Trophoblast cell (in vitro differentiated cells and primary cell): ENCODE measurements at regions not wholly inside any gene's neighbourhood (a gene's known extent, or its start where the extent isn't known, plus 50 kb on each side); places are given as distances from the start of the nearest gene placed in this dataset.

Source experiments
- DNase-seq, 2 donors: peaks; one replicate each; pipeline ENCODE4 v3.0.0-alpha.2; 2016
- H2AFZ ChIP-seq: 2 replicates; pipeline ENCODE4 v1.6.1; 2013; ENCODE audit warnings: low read length, moderate library complexity, mild to moderate bottlenecking; ENCODE audit not compliant: insufficient read depth, poor library complexity
- H2AK5ac ChIP-seq: 2 replicates; pipeline ENCODE4 v1.6.1; 2013; ENCODE audit warnings: mild to moderate bottlenecking, low read length
- H2BK120ac ChIP-seq: 2 replicates; pipeline ENCODE4 v1.6.1; 2013; ENCODE audit warnings: low read length, mild to moderate bottlenecking, moderate library complexity; ENCODE audit not compliant: insufficient read depth, poor library complexity
- H2BK12ac ChIP-seq: 2 replicates; pipeline ENCODE4 v1.6.1; 2013; ENCODE audit warnings: mild to moderate bottlenecking, low read length, moderate library complexity
- H2BK5ac ChIP-seq: 2 replicates; pipeline ENCODE4 v1.6.1; 2013; ENCODE audit warnings: low read length, low read depth, moderate library complexity, mild to moderate bottlenecking; ENCODE audit not compliant: poor library complexity
- H3K14ac ChIP-seq: 2 replicates; pipeline ENCODE4 v1.6.1; 2013; ENCODE audit warnings: mild to moderate bottlenecking, low read length
- H3K18ac ChIP-seq: 2 replicates; pipeline ENCODE4 v1.6.1; 2013; ENCODE audit warnings: mild to moderate bottlenecking, low read length
- H3K23ac ChIP-seq: 2 replicates; pipeline ENCODE4 v1.6.1; 2013; ENCODE audit warnings: low read length
- H3K27ac ChIP-seq: 2 replicates; pipeline ENCODE4 v1.5.1; 2013; ENCODE audit warnings: low read depth, mild to moderate bottlenecking, inconsistent platforms, low read length, moderate library complexity
- H3K27me3 ChIP-seq: 2 replicates; pipeline ENCODE4 v1.6.1; 2013; ENCODE audit warnings: inconsistent platforms, mild to moderate bottlenecking, low read length, moderate library complexity; ENCODE audit not compliant: insufficient read depth
- H3K36me3 ChIP-seq, 2 experiments: 1 replicate in 1 of 2; 2 replicates in 1 of 2; pipeline ENCODE4 v1.6.1; 2013; ENCODE audit warnings: low read length in 2 of 2, mild to moderate bottlenecking in 2 of 2, moderate library complexity in 1 of 2; ENCODE audit not compliant: insufficient read depth in 2 of 2, control insufficient read depth in 1 of 2
- H3K4ac ChIP-seq: 2 replicates; pipeline ENCODE4 v1.6.1; 2013; ENCODE audit warnings: low read depth, mild to moderate bottlenecking, low read length, moderate library complexity
- H3K4me1 ChIP-seq, 2 experiments: 1 replicate in 1 of 2; 2 replicates in 1 of 2; pipeline ENCODE4 v1.6.1; 2013; ENCODE audit warnings: low read length in 2 of 2, mild to moderate bottlenecking in 2 of 2, moderate library complexity in 1 of 2; ENCODE audit not compliant: insufficient read depth in 2 of 2, control insufficient read depth in 1 of 2
- H3K4me2 ChIP-seq: 2 replicates; pipeline ENCODE4 v1.6.1; 2013; ENCODE audit warnings: inconsistent platforms, mild to moderate bottlenecking, low read length, moderate library complexity
- H3K4me3 ChIP-seq: 2 replicates; pipeline ENCODE4 v1.5.1; 2013; ENCODE audit warnings: mild to moderate bottlenecking, low read depth, low read length, inconsistent platforms
- H3K79me1 ChIP-seq: one replicate; pipeline ENCODE4 v1.6.1; 2013; ENCODE audit warnings: low read length
- H3K79me2 ChIP-seq: 2 replicates; pipeline ENCODE4 v1.6.1; 2013; ENCODE audit warnings: low read length, mild to moderate bottlenecking; ENCODE audit not compliant: control insufficient read depth, insufficient read depth, poor library complexity
- H3K9ac ChIP-seq: 2 replicates; pipeline ENCODE4 v1.6.1; 2013; ENCODE audit warnings: mild to moderate bottlenecking, low read length
- H3K9me3 ChIP-seq: 2 replicates; pipeline ENCODE4 v1.6.1; 2013; ENCODE audit warnings: low read depth, mild to moderate bottlenecking, control low read depth, inconsistent platforms, low read length; ENCODE audit not compliant: insufficient read depth
- H4K12ac ChIP-seq: 2 replicates; pipeline ENCODE4 v1.6.1; 2013; ENCODE audit warnings: low read depth, mild to moderate bottlenecking, low read length, moderate library complexity
- H4K8ac ChIP-seq: 2 replicates; pipeline ENCODE4 v1.6.1; 2013; ENCODE audit warnings: low read depth, mild to moderate bottlenecking, low read length, moderate library complexity
- H4K91ac ChIP-seq: one replicate; pipeline ENCODE4 v1.6.1; 2013; ENCODE audit warnings: low read depth, mild to moderate bottlenecking, low read length, moderate library complexity
- WGBS: extraction: QIAGEN DNeasy Blood & Tissue Kit; methylation state at CpG from one replicate; pipeline ENCODE4 v1.1.7; 2013; ENCODE audit warnings: missing lambda C conversion rate; ENCODE audit not compliant: insufficient read length, insufficient coverage; ENCODE audit errors: extremely low coverage; 5-methylcytosine and 5-hydroxymethylcytosine counted together

GRCh38 chr17:72238157-72238673 is 117.4 kb downstream of the SOX9 start:
- H3K4me2 ChIP-seq: no peak overlapping the region
- no peak overlapping the region for H3K27ac ChIP-seq
- H3K36me3 ChIP-seq: no peaks in the 10 kb centered on the region
- H3K4ac ChIP-seq: no peak overlapping the region
- H2AK5ac ChIP-seq: no peak overlapping the region
- H2BK5ac ChIP-seq: no peak overlapping the region
- no peak overlapping the region for H4K8ac ChIP-seq
- H3K79me2 ChIP-seq: no peaks in the 10 kb centered on the region
- H4K12ac ChIP-seq: no peak overlapping the region
- no peak overlapping the region for H2BK120ac ChIP-seq
- H3K4me1 ChIP-seq: no peaks in the 10 kb centered on the region
- H3K9me3 ChIP-seq: no peaks in the 10 kb centered on the region
- H4K91ac ChIP-seq: no peak overlapping the region
- H3K23ac ChIP-seq: no peak overlapping the region
- no peak overlapping the region for H3K18ac ChIP-seq
- H3K9ac ChIP-seq: no peak overlapping the region
- no peak overlapping the region for H2BK12ac ChIP-seq
- no peak overlapping the region for H3K14ac ChIP-seq
- H3K27me3 ChIP-seq: peaks cover 5% of the 10 kb centered on the region
- H3K79me1 ChIP-seq: no peaks in the 10 kb centered on the region
- WGBS: no CpG with 5 or more reads among the region's 10 CpGs
- DNase-seq: no peak
- H3K4me3 ChIP-seq: no peak overlapping the region
- no peak overlapping the region for H2AFZ ChIP-seq

DNA sequence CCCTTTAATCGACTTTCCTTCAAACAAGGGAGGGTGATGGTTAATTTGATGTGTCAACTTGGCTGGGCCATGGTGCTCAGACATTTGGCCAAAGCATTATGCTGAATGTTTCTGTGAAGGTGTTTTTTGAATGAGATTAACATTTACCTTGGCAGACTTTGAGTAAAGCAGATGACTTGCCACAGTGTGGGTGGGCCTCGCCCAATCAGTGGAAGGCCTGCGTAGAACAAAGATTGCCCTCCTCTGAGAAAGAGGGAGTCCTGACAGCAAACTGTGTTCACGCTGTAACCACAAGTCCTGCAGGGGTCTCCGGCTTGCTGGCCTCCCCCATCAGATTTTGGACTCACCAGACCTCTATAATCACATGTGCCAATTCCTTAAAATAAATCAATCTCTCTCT is 118.7 kb downstream of the SOX9 start:
- H3K14ac ChIP-seq: no peak overlapping the region
- H3K27ac ChIP-seq: no peak overlapping the region
- H3K79me2 ChIP-seq: no peaks in the 10 kb centered on the region

GRCh38 chr17:72240333-72240732 is 119.5 kb downstream of the SOX9 start:
- Histone ChIP-seq H3K23ac (no peak overlapping the region), H3K36me3 (no peaks in the 10 kb centered on the region), H2BK5ac (no peak overlapping the region), H3K9ac (no peak overlapping the region), H3K79me2 (no peaks in the 10 kb centered on the region), H4K8ac (no peak overlapping the region), H2AFZ (no peak overlapping the region), H3K4me1 (no peaks in the 10 kb centered on the region), H3K18ac (no peak overlapping the region), H3K79me1 (no peaks in the 10 kb centered on the region), H3K4me2 (no peak overlapping the region), H3K9me3 (no peaks in the 10 kb centered on the region), H4K91ac (no peak overlapping the region), H3K27me3 (peaks cover 5% of the 10 kb centered on the region), H3K4me3 (no peak overlapping the region), H4K12ac (no peak overlapping the region), H2AK5ac (no peak overlapping the region), H3K27ac (no peak overlapping the region), H2BK12ac (no peak overlapping the region), H3K4ac (no peak overlapping the region), H3K14ac (no peak overlapping the region), H2BK120ac (no peak overlapping the region)
- DNase-seq: no peak
- no CpG with 5 or more reads among the region's 3 CpGs for WGBS

More for the DNA sequence above, 118.7 kb downstream of the SOX9 start:
- H3K9me3 ChIP-seq: no peaks in the 10 kb centered on the region
- WGBS: no CpG with 5 or more reads among the region's 5 CpGs
- no peak overlapping the region for H3K23ac ChIP-seq
- no peak overlapping the region for H3K4me3 ChIP-seq
- H2BK120ac ChIP-seq: no peak overlapping the region
- no peak overlapping the region for H2AK5ac ChIP-seq
- H3K27me3 ChIP-seq: peaks cover 5% of the 10 kb centered on the region
- no peak for DNase-seq
- no peak overlapping the region for H2BK5ac ChIP-seq
- no peaks in the 10 kb centered on the region for H3K79me1 ChIP-seq
- H4K91ac ChIP-seq: no peak overlapping the region
- H4K8ac ChIP-seq: no peak overlapping the region
- H3K4me1 ChIP-seq: no peaks in the 10 kb centered on the region
- no peak overlapping the region for H3K18ac ChIP-seq
- H3K4me2 ChIP-seq: no peak overlapping the region
- no peaks in the 10 kb centered on the region for H3K36me3 ChIP-seq
- no peak overlapping the region for H2BK12ac ChIP-seq
- H4K12ac ChIP-seq: no peak overlapping the region
- H3K4ac ChIP-seq: no peak overlapping the region
- no peak overlapping the region for H3K9ac ChIP-seq
- no peak overlapping the region for H2AFZ ChIP-seq

DNA sequence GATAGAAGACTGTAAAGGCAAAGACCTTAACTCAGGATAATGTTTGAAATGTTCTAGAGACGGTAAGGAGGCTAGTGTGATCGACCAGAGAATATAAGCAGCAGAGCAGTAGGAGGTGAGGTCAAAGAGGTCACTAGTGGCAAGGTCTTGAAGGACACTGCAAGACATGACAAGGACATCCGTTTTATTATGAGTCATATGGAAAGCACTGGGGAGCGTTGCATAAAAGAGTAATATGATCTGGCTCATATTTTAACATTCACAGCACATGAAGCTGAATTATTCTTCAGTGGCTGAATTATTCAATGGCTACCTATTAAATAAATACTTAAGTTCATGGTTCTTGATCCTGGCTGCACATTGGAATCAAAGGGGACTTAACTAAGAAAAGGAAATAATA is 123.7 kb downstream of the SOX9 start:
- H3K27me3 ChIP-seq: no peaks in the 10 kb centered on the region
- no peaks in the 10 kb centered on the region for H3K4me1 ChIP-seq
- H4K12ac ChIP-seq: no peak overlapping the region
- DNase-seq: no peak
- H3K14ac ChIP-seq: no peak overlapping the region
- H3K9ac ChIP-seq: no peak overlapping the region
- H2BK120ac ChIP-seq: no peak overlapping the region
- H3K4me3 ChIP-seq: no peak overlapping the region
- no peak overlapping the region for H2AK5ac ChIP-seq
- H2AFZ ChIP-seq: no peak overlapping the region
- WGBS: no CpG with 5 or more reads among the region's 4 CpGs
- H3K79me1 ChIP-seq: no peaks in the 10 kb centered on the region
- H3K18ac ChIP-seq: no peak overlapping the region
- no peak overlapping the region for H3K4me2 ChIP-seq
- no peak overlapping the region for H2BK5ac ChIP-seq
- no peak overlapping the region for H4K91ac ChIP-seq
- H3K4ac ChIP-seq: no peak overlapping the region
- H3K36me3 ChIP-seq: no peaks in the 10 kb centered on the region
- no peak overlapping the region for H3K23ac ChIP-seq
- H3K9me3 ChIP-seq: peaks cover 2% of the 10 kb centered on the region
- no peak overlapping the region for H4K8ac ChIP-seq
- no peaks in the 10 kb centered on the region for H3K79me2 ChIP-seq
- H2BK12ac ChIP-seq: no peak overlapping the region
- H3K27ac ChIP-seq: no peak overlapping the region
